ENCODE measurements at regions not wholly inside any gene's neighbourhood (a gene's known extent, or its start where the extent isn't known, plus 50 kb on each side); places are given as distances from the start of the nearest gene placed in this dataset.
A peak's percentile ranks its signal among the peaks of the same experiment; 100 is the strongest.
"Not testable (repeated sequence)": the region's sequence is repeated elsewhere in the genome, so short reads cannot be mapped to it uniquely, and the experiment has no call there.

DNA sequence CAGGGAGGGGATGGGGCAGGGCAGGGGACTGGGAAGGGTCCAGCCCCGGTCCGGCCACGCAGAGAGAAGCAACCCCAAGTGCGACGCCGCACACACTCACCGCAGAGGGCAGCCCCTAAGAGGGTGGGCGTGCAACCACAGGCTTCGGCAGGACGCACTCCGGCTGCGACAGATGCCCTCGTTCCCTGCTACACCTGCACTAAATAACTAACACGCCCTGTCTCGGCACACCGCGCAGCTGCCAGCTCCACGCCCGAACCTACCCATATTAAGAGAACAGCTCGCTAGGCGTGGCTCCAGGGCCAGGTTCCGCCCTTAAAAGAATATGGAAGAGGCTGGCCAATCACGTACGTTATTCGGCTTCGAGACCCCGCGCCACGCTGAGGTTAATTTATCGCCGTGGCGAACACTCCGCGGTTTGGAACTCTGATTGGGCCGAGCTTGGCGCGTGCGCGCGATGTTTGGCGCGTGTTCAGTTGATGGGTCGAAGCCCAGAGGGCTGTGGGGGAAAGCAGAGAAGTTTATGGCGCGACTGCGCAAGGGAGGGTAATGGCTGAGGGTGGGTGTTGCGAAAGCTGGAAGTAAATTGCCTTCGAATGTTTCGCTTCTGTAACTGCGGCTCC lies 91.1 kb downstream of the OR13A1 start:
- DNase-seq: no peak
- no peak overlapping the region for H3K4me3 ChIP-seq
- no peaks in the 10 kb centered on the region for H3K9me3 ChIP-seq
- H3K27ac ChIP-seq: no peak overlapping the region
- no peaks in the 10 kb centered on the region for H3K4me1 ChIP-seq
- H3K27me3 ChIP-seq: no peaks in the 10 kb centered on the region
- TF ChIP-seq, protein P1, sequence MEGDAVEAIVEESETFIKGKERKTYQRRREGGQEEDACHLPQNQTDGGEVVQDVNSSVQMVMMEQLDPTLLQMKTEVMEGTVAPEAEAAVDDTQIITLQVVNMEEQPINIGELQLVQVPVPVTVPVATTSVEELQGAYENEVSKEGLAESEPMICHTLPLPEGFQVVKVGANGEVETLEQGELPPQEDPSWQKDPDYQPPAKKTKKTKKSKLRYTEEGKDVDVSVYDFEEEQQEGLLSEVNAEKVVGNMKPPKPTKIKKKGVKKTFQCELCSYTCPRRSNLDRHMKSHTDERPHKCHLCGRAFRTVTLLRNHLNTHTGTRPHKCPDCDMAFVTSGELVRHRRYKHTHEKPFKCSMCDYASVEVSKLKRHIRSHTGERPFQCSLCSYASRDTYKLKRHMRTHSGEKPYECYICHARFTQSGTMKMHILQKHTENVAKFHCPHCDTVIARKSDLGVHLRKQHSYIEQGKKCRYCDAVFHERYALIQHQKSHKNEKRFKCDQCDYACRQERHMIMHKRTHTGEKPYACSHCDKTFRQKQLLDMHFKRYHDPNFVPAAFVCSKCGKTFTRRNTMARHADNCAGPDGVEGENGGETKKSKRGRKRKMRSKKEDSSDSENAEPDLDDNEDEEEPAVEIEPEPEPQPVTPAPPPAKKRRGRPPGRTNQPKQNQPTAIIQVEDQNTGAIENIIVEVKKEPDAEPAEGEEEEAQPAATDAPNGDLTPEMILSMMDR (IDR thresholded peaks at IDR 0.05): no peak
- peak; percentile 33 for ATAC-seq
- intact Hi-C loops (cut with DNase I): no loop called here
- H3K36me3 ChIP-seq: no peaks in the 10 kb centered on the region

- H3K4me3 ChIP-seq: no peak overlapping the region
- H3K36me3 ChIP-seq: no peaks in the 10 kb centered on the region
- H3K27ac ChIP-seq: no peak overlapping the region
- no peaks in the 10 kb centered on the region for H3K9me3 ChIP-seq
- intact Hi-C loops (cut with DNase I): no loop called here
- H3K27me3 ChIP-seq: no peaks in the 10 kb centered on the region
- TF ChIP-seq, protein P1 (IDR thresholded peaks at IDR 0.05): no peak
- ATAC-seq (no peak), DNase-seq (no peak)
- no peaks in the 10 kb centered on the region for H3K4me1 ChIP-seq
Observed at GRCh38 chr10:45227042-45227441, 88.4 kb downstream of the OR13A1 start.

DNA sequence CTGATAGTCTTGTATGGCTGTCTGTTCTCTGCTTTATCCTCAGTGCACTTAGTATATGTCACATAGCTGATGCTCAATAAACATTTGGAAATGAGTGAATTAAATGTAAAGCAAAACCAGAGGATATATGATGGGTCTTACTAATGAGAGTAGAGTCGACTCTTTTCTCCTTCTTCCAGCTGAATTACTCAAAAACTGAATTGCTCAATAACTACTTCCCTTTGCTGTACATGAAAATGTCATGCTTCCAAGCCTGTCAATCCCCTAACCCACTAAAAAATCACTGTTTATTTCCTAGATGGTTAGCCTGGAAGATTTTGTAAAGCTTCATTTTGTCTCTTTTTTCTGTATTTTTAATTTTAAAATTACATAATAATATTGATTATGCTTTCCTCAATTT lies 88.0 kb downstream of the OR13A1 start:
- intact Hi-C loops (cut with DNase I): no loop called here
- no peak for DNase-seq
- Histone ChIP-seq H3K9me3 (no peaks in the 10 kb centered on the region), H3K4me3 (no peak overlapping the region), H3K27me3 (no peaks in the 10 kb centered on the region), H3K4me1 (no peaks in the 10 kb centered on the region), H3K36me3 (no peaks in the 10 kb centered on the region), H3K27ac (no peak overlapping the region)
- no peak for ATAC-seq
- TF ChIP-seq, protein P1 (IDR thresholded peaks at IDR 0.05): no peak

GRCh38 chr10:45229823-45230222 lies 85.6 kb downstream of the OR13A1 start:
- intact Hi-C loops (cut with DNase I): no loop called here
- DNase-seq (no peak), ATAC-seq (no peak)
- Histone ChIP-seq H3K36me3 (no peaks in the 10 kb centered on the region), H3K27me3 (no peaks in the 10 kb centered on the region), H3K9me3 (no peaks in the 10 kb centered on the region), H3K4me3 (no peak overlapping the region), H3K4me1 (no peaks in the 10 kb centered on the region), H3K27ac (no peak overlapping the region)
- TF ChIP-seq, protein P1 (IDR thresholded peaks at IDR 0.05): no peak

GRCh38 chr10:45235260-45235769 lies 80.1 kb downstream of the OR13A1 start:
- H3K4me3 ChIP-seq; intact Hi-C loops (cut with DNase I); H3K36me3 ChIP-seq; H3K27ac ChIP-seq; H3K27me3 ChIP-seq; DNase-seq; H3K9me3 ChIP-seq; H3K4me1 ChIP-seq: not testable (repeated sequence)
- TF ChIP-seq, protein P1 (IDR thresholded peaks at IDR 0.05): peak; percentile 65
- ATAC-seq: peak; percentile 94

Measured in upper lobe of right lung (tissue), 1 donor.